ENCODE measurements at regions not wholly inside any gene's neighbourhood (a gene's known extent, or its start where the extent isn't known, plus 50 kb on each side); places are given as distances from the start of the nearest gene placed in this dataset.

DNA sequence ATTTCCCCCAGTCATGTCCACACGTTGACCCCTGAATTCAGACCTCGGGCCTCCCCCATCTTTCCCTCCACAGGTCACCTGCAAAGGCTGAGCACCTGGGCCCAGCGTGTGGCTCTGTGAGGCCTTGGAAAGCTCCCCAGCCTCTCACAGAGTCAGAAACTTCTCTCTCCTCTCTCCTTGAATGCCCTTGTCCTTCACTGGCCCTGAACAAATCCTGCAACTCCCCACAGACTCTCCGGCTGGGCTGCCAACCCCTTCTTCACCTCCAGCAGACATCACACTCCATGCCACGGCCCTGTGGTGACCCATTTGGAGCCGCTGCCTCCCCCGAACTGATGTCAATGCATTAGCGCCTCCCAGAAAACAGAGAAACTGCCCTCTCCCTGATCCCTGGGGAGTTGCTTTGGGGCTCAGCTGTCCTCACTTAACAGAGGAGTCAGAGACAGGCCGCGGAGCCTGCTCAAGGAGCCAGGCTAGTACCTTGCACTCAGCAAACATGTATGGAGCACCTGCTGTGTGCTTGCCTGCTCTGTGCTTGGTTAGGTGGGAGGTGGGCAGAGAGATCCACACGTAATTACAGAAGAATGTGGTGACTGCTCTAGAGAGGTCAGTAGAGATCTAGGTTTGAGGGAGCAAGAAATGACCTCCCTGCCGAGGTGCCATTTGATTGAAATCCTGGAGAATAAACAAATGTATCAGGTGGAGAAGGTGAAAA is 99.2 kb upstream of the PWP1 start:
- TF ChIP-seq, protein P1, sequence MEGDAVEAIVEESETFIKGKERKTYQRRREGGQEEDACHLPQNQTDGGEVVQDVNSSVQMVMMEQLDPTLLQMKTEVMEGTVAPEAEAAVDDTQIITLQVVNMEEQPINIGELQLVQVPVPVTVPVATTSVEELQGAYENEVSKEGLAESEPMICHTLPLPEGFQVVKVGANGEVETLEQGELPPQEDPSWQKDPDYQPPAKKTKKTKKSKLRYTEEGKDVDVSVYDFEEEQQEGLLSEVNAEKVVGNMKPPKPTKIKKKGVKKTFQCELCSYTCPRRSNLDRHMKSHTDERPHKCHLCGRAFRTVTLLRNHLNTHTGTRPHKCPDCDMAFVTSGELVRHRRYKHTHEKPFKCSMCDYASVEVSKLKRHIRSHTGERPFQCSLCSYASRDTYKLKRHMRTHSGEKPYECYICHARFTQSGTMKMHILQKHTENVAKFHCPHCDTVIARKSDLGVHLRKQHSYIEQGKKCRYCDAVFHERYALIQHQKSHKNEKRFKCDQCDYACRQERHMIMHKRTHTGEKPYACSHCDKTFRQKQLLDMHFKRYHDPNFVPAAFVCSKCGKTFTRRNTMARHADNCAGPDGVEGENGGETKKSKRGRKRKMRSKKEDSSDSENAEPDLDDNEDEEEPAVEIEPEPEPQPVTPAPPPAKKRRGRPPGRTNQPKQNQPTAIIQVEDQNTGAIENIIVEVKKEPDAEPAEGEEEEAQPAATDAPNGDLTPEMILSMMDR (conservative IDR thresholded peaks at IDR 0.05): no peak
- Mint-ChIP-seq H3K36me3 (peaks cover 8% of the 10 kb centered on the region), H3K4me3 (no peak overlapping the region), H3K4me1 (ENCODE audit: unreplicated experiment) (peaks cover 15% of the 10 kb centered on the region), H3K9me3 (peaks cover 5% of the 10 kb centered on the region), H3K27ac (no peak overlapping the region), H3K27me3 (peaks cover 14% of the 10 kb centered on the region)
- no peak for DNase-seq (ENCODE audit: extremely low spot score, unreplicated experiment)

DNA sequence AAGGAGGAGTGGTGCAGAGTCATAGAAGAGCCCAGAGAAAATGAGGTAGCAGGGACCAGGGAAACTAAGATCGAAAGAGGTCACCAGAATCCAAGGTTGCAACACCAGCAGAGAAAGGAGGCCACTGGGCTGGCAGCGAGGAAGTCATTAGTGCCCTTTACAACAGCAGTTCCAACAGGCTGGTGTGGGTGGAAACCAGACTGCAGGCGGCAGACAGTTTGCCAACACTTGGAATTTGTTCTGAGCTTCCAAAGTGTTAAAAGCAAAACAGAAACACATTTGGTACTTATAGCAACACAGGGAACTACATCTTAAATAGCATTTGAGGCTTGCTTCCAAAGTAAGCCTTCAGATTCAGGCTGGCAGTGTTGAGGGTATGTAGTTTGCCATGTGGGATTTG is 95.2 kb upstream of the PWP1 start:
- no peaks in the 10 kb centered on the region for H3K27me3 Mint-ChIP-seq
- H3K36me3 Mint-ChIP-seq: peaks cover 8% of the 10 kb centered on the region
- DNase-seq (ENCODE audit: extremely low spot score, unreplicated experiment): no peak
- H3K4me1 Mint-ChIP-seq (ENCODE audit: unreplicated experiment): peaks cover 8% of the 10 kb centered on the region
- no peak overlapping the region for H3K4me3 Mint-ChIP-seq
- TF ChIP-seq, protein P1 (conservative IDR thresholded peaks at IDR 0.05): no peak
- no peak overlapping the region for H3K27ac Mint-ChIP-seq
- peaks cover 5% of the 10 kb centered on the region for H3K9me3 Mint-ChIP-seq

DNA sequence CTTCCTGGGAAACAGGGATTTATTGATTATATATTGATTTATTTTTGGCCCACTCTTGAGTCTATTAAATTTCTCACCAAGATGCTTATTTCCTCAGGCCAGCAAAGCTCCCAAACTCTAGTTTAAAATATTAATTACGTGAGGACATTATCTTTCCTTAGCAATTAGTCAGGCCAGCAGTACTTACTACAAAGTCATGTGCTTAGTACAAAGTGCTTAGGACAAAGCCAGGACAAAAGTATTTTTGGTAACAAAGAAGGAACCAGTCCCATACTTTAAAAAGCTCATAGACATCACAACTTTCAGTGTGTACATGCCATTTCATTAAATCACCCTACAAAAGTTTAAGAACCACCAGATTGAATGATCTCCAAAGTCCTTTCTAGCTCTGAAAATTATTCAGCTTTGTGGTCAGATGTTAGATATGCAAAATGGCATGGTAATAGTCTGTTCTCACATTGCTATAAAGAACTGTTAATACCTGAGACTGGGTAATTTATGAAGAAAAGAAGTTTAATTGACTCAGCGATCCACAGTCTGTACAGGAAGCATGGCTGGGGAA is 94.7 kb upstream of the PWP1 start:
- no peak for DNase-seq (ENCODE audit: extremely low spot score, unreplicated experiment)
- H3K9me3 Mint-ChIP-seq: peaks cover 5% of the 10 kb centered on the region
- peaks cover 4% of the 10 kb centered on the region for H3K36me3 Mint-ChIP-seq
- H3K27me3 Mint-ChIP-seq: no peaks in the 10 kb centered on the region
- no peak overlapping the region for H3K27ac Mint-ChIP-seq
- H3K4me1 Mint-ChIP-seq (ENCODE audit: unreplicated experiment): peaks cover 5% of the 10 kb centered on the region
- no peak overlapping the region for H3K4me3 Mint-ChIP-seq
- TF ChIP-seq, protein P1 (conservative IDR thresholded peaks at IDR 0.05): no peak

DNA sequence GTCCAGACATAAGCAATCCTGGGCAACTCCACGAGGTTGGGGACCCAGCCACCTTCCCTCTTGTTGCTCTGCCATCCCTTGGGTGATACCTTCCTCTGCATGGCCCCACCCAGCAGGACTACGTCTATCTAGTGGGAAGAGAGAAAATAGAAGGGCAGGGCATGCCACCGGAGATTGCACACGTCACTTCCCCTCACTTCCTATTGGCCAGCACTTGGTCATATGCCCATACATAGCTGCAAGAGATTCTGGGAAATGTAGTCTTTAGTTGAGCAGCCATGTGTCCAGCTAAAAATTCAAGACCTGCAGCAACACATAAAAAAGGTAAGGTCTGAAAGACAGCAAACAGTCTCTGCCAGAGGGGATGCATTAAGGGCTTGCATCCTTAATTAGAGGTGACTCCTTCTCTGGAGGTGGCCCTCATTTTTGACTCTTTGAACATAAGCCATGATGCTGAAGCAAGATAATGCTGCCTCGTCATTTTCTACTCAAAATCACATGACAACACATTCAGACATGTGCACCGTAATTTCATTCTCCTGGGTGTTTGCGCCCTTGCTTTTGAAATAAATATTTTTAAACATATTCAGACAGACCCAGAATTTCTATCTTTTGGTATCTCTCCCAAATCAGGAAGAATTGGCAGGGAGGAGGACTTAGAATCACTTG is 91.8 kb upstream of the PWP1 start:
- no peak overlapping the region for H3K4me3 Mint-ChIP-seq
- no peaks in the 10 kb centered on the region for H3K9me3 Mint-ChIP-seq
- TF ChIP-seq, protein P1 (conservative IDR thresholded peaks at IDR 0.05): no peak
- H3K27me3 Mint-ChIP-seq: no peaks in the 10 kb centered on the region
- DNase-seq (ENCODE audit: extremely low spot score, unreplicated experiment): no peak
- no peak overlapping the region for H3K27ac Mint-ChIP-seq
- peaks cover 3% of the 10 kb centered on the region for H3K36me3 Mint-ChIP-seq
- no peaks in the 10 kb centered on the region for H3K4me1 Mint-ChIP-seq (ENCODE audit: unreplicated experiment)

DNA sequence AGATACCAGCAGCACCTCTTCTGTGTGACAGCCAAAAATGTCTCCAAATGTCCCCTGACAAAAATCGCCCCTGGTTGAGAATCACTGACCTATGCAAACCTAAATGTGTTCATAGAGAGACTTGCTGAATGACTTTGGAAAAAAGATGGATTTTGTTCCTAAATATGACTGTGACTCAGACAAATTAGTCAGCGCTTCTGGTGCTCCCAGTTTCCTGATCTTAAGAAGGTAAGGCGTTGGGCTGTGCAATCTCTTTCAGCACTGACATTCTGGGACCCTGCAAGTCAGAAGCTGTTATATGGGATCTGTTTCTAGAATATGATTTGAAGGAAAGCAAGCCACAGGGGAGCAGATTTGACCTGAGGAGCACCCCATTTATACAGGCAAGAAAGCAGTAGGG is 90.6 kb upstream of the PWP1 start:
- H3K4me1 Mint-ChIP-seq (ENCODE audit: unreplicated experiment): no peaks in the 10 kb centered on the region
- H3K4me3 Mint-ChIP-seq: no peak overlapping the region
- peaks cover 3% of the 10 kb centered on the region for H3K36me3 Mint-ChIP-seq
- no peak overlapping the region for H3K27ac Mint-ChIP-seq
- no peak for DNase-seq (ENCODE audit: extremely low spot score, unreplicated experiment)
- TF ChIP-seq, protein P1 (conservative IDR thresholded peaks at IDR 0.05): no peak
- H3K27me3 Mint-ChIP-seq: no peaks in the 10 kb centered on the region
- no peaks in the 10 kb centered on the region for H3K9me3 Mint-ChIP-seq

Data from type B pancreatic cell (in vitro differentiated cells).